ENCODE measurements at regions not wholly inside any gene's neighbourhood (a gene's known extent, or its start where the extent isn't known, plus 50 kb on each side); places are given as distances from the start of the nearest gene placed in this dataset.

- Histone ChIP-seq H3K4me1 (ENCODE audit: low read length) (no peaks in the 10 kb centered on the region), H2AFZ (ENCODE audit: low read depth, low read length) (no peak overlapping the region; the same call in 1 of the 2 replicates), H3K27me3 (ENCODE audit: low read depth, low read length) (no peaks in the 10 kb centered on the region), H3K4me2 (ENCODE audit: low read length) (no peak overlapping the region), H3K4me3 (ENCODE audit: low read length) (no peak overlapping the region), H3K27ac (ENCODE audit: low read length) (no peak overlapping the region), H3K9me3 (ENCODE audit: insufficient read depth, low read length) (no peaks in the 10 kb centered on the region), H4K20me1 (ENCODE audit: insufficient read depth, low read length) (no peaks in the 10 kb centered on the region), H3K9ac (ENCODE audit: low read length) (no peak overlapping the region), H3K79me2 (ENCODE audit: low read length) (no peaks in the 10 kb centered on the region), H3K36me3 (replicated peaks; ENCODE audit: low read depth, low read length) (no peaks in the 10 kb centered on the region)
- TF ChIP-seq EZH2phosphoT487 (IDR thresholded peaks at IDR 0.05; ENCODE audit: low read depth), result no peak
- TF ChIP-seq, protein P1, sequence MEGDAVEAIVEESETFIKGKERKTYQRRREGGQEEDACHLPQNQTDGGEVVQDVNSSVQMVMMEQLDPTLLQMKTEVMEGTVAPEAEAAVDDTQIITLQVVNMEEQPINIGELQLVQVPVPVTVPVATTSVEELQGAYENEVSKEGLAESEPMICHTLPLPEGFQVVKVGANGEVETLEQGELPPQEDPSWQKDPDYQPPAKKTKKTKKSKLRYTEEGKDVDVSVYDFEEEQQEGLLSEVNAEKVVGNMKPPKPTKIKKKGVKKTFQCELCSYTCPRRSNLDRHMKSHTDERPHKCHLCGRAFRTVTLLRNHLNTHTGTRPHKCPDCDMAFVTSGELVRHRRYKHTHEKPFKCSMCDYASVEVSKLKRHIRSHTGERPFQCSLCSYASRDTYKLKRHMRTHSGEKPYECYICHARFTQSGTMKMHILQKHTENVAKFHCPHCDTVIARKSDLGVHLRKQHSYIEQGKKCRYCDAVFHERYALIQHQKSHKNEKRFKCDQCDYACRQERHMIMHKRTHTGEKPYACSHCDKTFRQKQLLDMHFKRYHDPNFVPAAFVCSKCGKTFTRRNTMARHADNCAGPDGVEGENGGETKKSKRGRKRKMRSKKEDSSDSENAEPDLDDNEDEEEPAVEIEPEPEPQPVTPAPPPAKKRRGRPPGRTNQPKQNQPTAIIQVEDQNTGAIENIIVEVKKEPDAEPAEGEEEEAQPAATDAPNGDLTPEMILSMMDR (IDR thresholded peaks at IDR 0.05; ENCODE audit: low read depth, low read length), result no peak
These were observed 537.3 kb downstream of the TMTC2 start for GRCh38 chr12:83224012-83224411.

- H3K4me2 ChIP-seq (ENCODE audit: low read length), result no peak overlapping the region
- no peaks in the 10 kb centered on the region for H3K36me3 ChIP-seq (replicated peaks; ENCODE audit: low read depth, low read length)
- no peaks in the 10 kb centered on the region for H3K9me3 ChIP-seq (ENCODE audit: insufficient read depth, low read length)
- no peak overlapping the region for H3K4me3 ChIP-seq (ENCODE audit: low read length)
- H4K20me1 ChIP-seq (ENCODE audit: insufficient read depth, low read length), result no peaks in the 10 kb centered on the region
- H3K9ac ChIP-seq (ENCODE audit: low read length), result no peak overlapping the region
- no peaks in the 10 kb centered on the region for H3K4me1 ChIP-seq (ENCODE audit: low read length)
- H2AFZ ChIP-seq (ENCODE audit: low read depth, low read length), result no peak overlapping the region
- no peak for TF ChIP-seq EZH2phosphoT487 (IDR thresholded peaks at IDR 0.05; ENCODE audit: low read depth)
- TF ChIP-seq, protein P1 (IDR thresholded peaks at IDR 0.05; ENCODE audit: low read depth, low read length), result no peak
- no peaks in the 10 kb centered on the region for H3K79me2 ChIP-seq (ENCODE audit: low read length)
- no peaks in the 10 kb centered on the region for H3K27me3 ChIP-seq (ENCODE audit: low read depth, low read length)
- H3K27ac ChIP-seq (ENCODE audit: low read length), result no peak overlapping the region
These were observed 534.1 kb downstream of the TMTC2 start for GRCh38 chr12:83220774-83221173.

- Histone ChIP-seq H3K9ac (ENCODE audit: low read length) (no peak overlapping the region), H3K9me3 (ENCODE audit: insufficient read depth, low read length) (no peaks in the 10 kb centered on the region), H4K20me1 (ENCODE audit: insufficient read depth, low read length) (no peaks in the 10 kb centered on the region), H3K4me2 (ENCODE audit: low read length) (no peak overlapping the region), H2AFZ (ENCODE audit: low read depth, low read length) (no peak overlapping the region), H3K79me2 (ENCODE audit: low read length) (no peaks in the 10 kb centered on the region), H3K27ac (ENCODE audit: low read length) (no peak overlapping the region), H3K4me1 (ENCODE audit: low read length) (no peaks in the 10 kb centered on the region), H3K4me3 (ENCODE audit: low read length) (no peak overlapping the region), H3K36me3 (replicated peaks; ENCODE audit: low read depth, low read length) (no peaks in the 10 kb centered on the region), H3K27me3 (ENCODE audit: low read depth, low read length) (no peaks in the 10 kb centered on the region)
- TF ChIP-seq, protein P1 (IDR thresholded peaks at IDR 0.05; ENCODE audit: low read depth, low read length), result no peak
- TF ChIP-seq EZH2phosphoT487 (IDR thresholded peaks at IDR 0.05; ENCODE audit: low read depth), result no peak
These were observed 529.5 kb downstream of the TMTC2 start for GRCh38 chr12:83216230-83216629.

GRCh38 chr12:83214185-83214584 lies 527.5 kb downstream of the TMTC2 start:
- H3K4me1 ChIP-seq (ENCODE audit: low read length), result no peaks in the 10 kb centered on the region
- H3K9ac ChIP-seq (ENCODE audit: low read length), result no peak overlapping the region
- H3K4me3 ChIP-seq (ENCODE audit: low read length), result no peak overlapping the region
- no peak for TF ChIP-seq EZH2phosphoT487 (IDR thresholded peaks at IDR 0.05; ENCODE audit: low read depth)
- TF ChIP-seq, protein P1 (IDR thresholded peaks at IDR 0.05; ENCODE audit: low read depth, low read length), result no peak
- H3K4me2 ChIP-seq (ENCODE audit: low read length), result no peak overlapping the region
- no peaks in the 10 kb centered on the region for H3K27me3 ChIP-seq (ENCODE audit: low read depth, low read length)
- no peaks in the 10 kb centered on the region for H3K9me3 ChIP-seq (ENCODE audit: insufficient read depth, low read length)
- H2AFZ ChIP-seq (ENCODE audit: low read depth, low read length), result no peak overlapping the region
- no peaks in the 10 kb centered on the region for H3K79me2 ChIP-seq (ENCODE audit: low read length)
- no peak overlapping the region for H3K27ac ChIP-seq (ENCODE audit: low read length)
- H3K36me3 ChIP-seq (replicated peaks; ENCODE audit: low read depth, low read length), result no peaks in the 10 kb centered on the region
- no peaks in the 10 kb centered on the region for H4K20me1 ChIP-seq (ENCODE audit: insufficient read depth, low read length)
